Ovary (tissue), 3 donors: ENCODE measurements at regions not wholly inside any gene's neighbourhood (a gene's known extent, or its start where the extent isn't known, plus 50 kb on each side); places are given as distances from the start of the nearest gene placed in this dataset.

Source experiments
- EP300 ChIP-seq: sonication (generic); formaldehyde crosslinking; IDR thresholded peaks from one replicate; pipeline ENCODE4 v1.6.1; 2017; ENCODE audit warnings: antibody characterized with exemption
- POLR2A ChIP-seq: fragments of 450-650 bp; IDR thresholded peaks from one replicate; pipeline ENCODE4 v1.6.1; 2017; ENCODE audit warnings: antibody characterized with exemption, mild to moderate bottlenecking, moderate library complexity
- TF ChIP-seq, protein P1 (sequence below), 3 donors: fragments of 450-650 bp in 2 of 3; fragments of 200-600 bp in 1 of 3; IDR thresholded peaks; one replicate each; pipeline versions ENCODE4 v1.5.1 to v1.8.0; 2016 to 2022; ENCODE audit warnings: antibody characterized with exemption in 3 of 3, mild to moderate bottlenecking in 1 of 3
- donor health status: DM: no; HTN: no; CAD: no.

DNA sequence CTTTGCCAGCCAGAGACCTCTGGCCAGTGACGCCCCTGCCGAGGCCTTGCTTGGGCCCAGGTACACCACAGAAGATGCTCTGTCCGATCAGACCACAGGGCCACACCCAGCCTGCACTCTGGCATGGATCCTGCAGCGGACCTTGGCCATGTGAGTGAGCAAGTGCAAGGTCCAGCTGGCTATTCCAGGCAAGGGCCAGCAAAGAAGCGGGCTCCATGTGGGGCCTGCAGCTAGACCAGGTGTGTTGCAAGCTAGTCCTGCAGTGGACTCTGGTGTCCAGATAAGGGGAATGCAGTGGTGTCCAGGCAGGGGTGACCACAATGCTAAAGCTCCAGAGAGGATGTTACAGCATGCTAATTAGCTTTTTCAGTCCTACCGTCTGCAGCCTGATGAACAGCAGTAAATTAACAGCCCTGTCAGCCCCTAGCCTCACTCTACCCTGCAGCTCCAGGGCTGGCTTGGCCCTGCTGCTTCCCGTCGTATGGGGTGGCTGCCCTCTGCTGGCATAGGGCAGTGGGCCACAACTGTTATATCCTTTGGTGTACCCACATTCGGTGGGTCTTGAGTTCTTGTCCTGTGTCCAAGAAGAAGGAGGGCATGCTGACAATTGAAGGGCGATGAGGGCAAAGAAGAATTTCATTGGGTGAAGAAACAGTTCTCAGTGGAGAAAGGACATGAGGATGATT lies 284.5 kb upstream of the POU5F2 start:
- TF ChIP-seq, protein P1, sequence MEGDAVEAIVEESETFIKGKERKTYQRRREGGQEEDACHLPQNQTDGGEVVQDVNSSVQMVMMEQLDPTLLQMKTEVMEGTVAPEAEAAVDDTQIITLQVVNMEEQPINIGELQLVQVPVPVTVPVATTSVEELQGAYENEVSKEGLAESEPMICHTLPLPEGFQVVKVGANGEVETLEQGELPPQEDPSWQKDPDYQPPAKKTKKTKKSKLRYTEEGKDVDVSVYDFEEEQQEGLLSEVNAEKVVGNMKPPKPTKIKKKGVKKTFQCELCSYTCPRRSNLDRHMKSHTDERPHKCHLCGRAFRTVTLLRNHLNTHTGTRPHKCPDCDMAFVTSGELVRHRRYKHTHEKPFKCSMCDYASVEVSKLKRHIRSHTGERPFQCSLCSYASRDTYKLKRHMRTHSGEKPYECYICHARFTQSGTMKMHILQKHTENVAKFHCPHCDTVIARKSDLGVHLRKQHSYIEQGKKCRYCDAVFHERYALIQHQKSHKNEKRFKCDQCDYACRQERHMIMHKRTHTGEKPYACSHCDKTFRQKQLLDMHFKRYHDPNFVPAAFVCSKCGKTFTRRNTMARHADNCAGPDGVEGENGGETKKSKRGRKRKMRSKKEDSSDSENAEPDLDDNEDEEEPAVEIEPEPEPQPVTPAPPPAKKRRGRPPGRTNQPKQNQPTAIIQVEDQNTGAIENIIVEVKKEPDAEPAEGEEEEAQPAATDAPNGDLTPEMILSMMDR (IDR thresholded peaks at IDR 0.05) = no peak
- TF ChIP-seq EP300 (no peak), POLR2A (no peak)
